Tibial nerve (tissue), 4 donors: ENCODE measurements at regions not wholly inside any gene's neighbourhood (a gene's known extent, or its start where the extent isn't known, plus 50 kb on each side); places are given as distances from the start of the nearest gene placed in this dataset.

Source experiments
- DNase-seq, 2 donors: peaks; one replicate each; pipeline ENCODE4 v3.0.0-alpha.2; 2019; ENCODE audit warnings: low spot score in 2 of 2
- H3K27ac ChIP-seq, 4 donors: fragments of 200-600 bp; sonication (generic) in 3 of 4; one replicate each; pipeline ENCODE4 v1.5.1; 2017 to 2019; ENCODE audit warnings: mild to moderate bottlenecking in 1 of 4
- H3K27me3 ChIP-seq, 2 donors: fragments of 200-600 bp; sonication (generic) in 1 of 2; one replicate each; pipeline versions ENCODE4 v1.5.1 to v1.6.0; 2017 to 2019
- H3K36me3 ChIP-seq, 3 donors: fragments of 200-600 bp; sonication (generic); one replicate each; pipeline ENCODE4 v1.5.1; 2018 to 2019
- H3K4me1 ChIP-seq, 4 donors: fragments of 200-600 bp; sonication (generic) in 3 of 4; one replicate each; pipeline ENCODE4 v1.5.1; 2017 to 2019
- H3K4me3 ChIP-seq, 4 donors: fragments of 200-600 bp; sonication (generic) in 3 of 4; one replicate each; pipeline ENCODE4 v1.5.1; 2017 to 2019; ENCODE audit warnings: mild to moderate bottlenecking in 1 of 4, moderate library complexity in 1 of 4
- H3K9me3 ChIP-seq, 4 donors: fragments of 200-600 bp; sonication (generic) in 3 of 4; one replicate each; pipeline ENCODE4 v1.5.1; 2017 to 2019
- EP300 ChIP-seq, 2 donors: sonication (generic); formaldehyde crosslinking; IDR thresholded peaks; one replicate each; pipeline ENCODE4 v1.6.1; 2017; ENCODE audit warnings: antibody characterized with exemption in 2 of 2, mild to moderate bottlenecking in 1 of 2
- POLR2A ChIP-seq, 2 donors: fragments of 450-650 bp; IDR thresholded peaks; one replicate each; pipeline ENCODE4 v1.6.1; 2017; ENCODE audit warnings: antibody characterized with exemption in 2 of 2, mild to moderate bottlenecking in 2 of 2, moderate library complexity in 2 of 2
- WGBS, 2 donors: methylation state at CpG; one replicate each; pipeline ENCODE4 v1.1.5; 2018; 5-methylcytosine and 5-hydroxymethylcytosine counted together
- TF ChIP-seq, protein P1 (sequence below), 5 experiments: fragments of 200-600 bp in 3 of 5; fragments of 450-650 bp in 2 of 5; sonication (generic) in 3 of 5; IDR thresholded peaks; one replicate each; pipeline ENCODE4 v1.5.1; 2016 to 2019; ENCODE audit warnings: antibody characterized with exemption in 5 of 5, mild to moderate bottlenecking in 3 of 5, moderate library complexity in 2 of 5

GRCh38 chr3:194953291-194953690, 267.6 kb downstream of the FAM43A start:
- WGBS, 2 donors = 71 to 72% methylated on average over 5 of the region's 5 CpGs
- TF ChIP-seq POLR2A (IDR thresholded peaks at IDR 0.05) = no peak
- TF ChIP-seq EP300 (IDR thresholded peaks at IDR 0.05) = no peak
- TF ChIP-seq, protein P1, sequence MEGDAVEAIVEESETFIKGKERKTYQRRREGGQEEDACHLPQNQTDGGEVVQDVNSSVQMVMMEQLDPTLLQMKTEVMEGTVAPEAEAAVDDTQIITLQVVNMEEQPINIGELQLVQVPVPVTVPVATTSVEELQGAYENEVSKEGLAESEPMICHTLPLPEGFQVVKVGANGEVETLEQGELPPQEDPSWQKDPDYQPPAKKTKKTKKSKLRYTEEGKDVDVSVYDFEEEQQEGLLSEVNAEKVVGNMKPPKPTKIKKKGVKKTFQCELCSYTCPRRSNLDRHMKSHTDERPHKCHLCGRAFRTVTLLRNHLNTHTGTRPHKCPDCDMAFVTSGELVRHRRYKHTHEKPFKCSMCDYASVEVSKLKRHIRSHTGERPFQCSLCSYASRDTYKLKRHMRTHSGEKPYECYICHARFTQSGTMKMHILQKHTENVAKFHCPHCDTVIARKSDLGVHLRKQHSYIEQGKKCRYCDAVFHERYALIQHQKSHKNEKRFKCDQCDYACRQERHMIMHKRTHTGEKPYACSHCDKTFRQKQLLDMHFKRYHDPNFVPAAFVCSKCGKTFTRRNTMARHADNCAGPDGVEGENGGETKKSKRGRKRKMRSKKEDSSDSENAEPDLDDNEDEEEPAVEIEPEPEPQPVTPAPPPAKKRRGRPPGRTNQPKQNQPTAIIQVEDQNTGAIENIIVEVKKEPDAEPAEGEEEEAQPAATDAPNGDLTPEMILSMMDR (IDR thresholded peaks at IDR 0.05) = no peak
- no peaks in the 10 kb centered on the region for H3K27me3 ChIP-seq
- no peak overlapping the region for H3K27ac ChIP-seq
- peaks cover 0 to 9% (median 0%) of the 10 kb centered on the region in 4 donors for H3K9me3 ChIP-seq
- no peaks in the 10 kb centered on the region for H3K36me3 ChIP-seq
- H3K4me3 ChIP-seq = no peak overlapping the region
- peaks cover 0 to 14% (median 0%) of the 10 kb centered on the region in 4 donors for H3K4me1 ChIP-seq
- no peak for DNase-seq

DNA sequence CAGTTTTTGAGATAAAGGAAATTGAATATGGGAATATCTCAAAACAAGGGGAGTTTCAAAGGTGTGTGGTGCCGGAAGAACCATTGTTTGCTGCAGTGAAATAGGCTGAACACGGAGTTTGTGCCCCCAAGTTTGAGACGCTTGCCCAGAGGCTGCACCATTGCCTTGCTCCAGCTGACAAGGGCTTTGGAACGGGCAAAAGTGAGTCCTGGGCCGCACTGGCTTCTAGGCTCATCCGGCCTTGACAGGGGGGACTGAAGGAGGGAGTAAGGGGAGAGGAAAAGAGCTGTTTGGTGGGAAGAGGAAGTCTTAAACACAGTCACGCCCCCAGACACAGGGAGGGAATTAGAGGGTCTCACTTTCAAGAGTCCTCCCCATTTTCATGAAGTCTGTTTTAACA, 269.9 kb downstream of the FAM43A start:
- Histone ChIP-seq H3K27me3 (no peaks in the 10 kb centered on the region), H3K4me3 (no peak overlapping the region), H3K27ac (no peak overlapping the region), H3K4me1 (peaks cover 0 to 14% (median 0%) of the 10 kb centered on the region in 4 donors), H3K9me3 (no peaks in the 10 kb centered on the region), H3K36me3 (no peaks in the 10 kb centered on the region)
- TF ChIP-seq EP300 (IDR thresholded peaks at IDR 0.05) (no peak), POLR2A (IDR thresholded peaks at IDR 0.05) (no peak)
- TF ChIP-seq, protein P1 (IDR thresholded peaks at IDR 0.05) = no peak
- DNase-seq = no peak
- 81 to 86% methylated on average over 7 of the region's 7 CpGs for WGBS, 2 donors

- H3K9me3 ChIP-seq = no peaks in the 10 kb centered on the region
- H3K36me3 ChIP-seq = no peaks in the 10 kb centered on the region
- no peak for DNase-seq
- 83% methylated on average over 20 of the region's 20 CpGs for WGBS, 2 donors
- no peaks in the 10 kb centered on the region for H3K27me3 ChIP-seq
- H3K27ac ChIP-seq = no peak overlapping the region
- H3K4me3 ChIP-seq = no peak overlapping the region
- TF ChIP-seq EP300 (IDR thresholded peaks at IDR 0.05) = no peak
- TF ChIP-seq, protein P1 (IDR thresholded peaks at IDR 0.05) = no peak
- no peak for TF ChIP-seq POLR2A (IDR thresholded peaks at IDR 0.05)
- peaks cover 0 to 14% (median 0%) of the 10 kb centered on the region in 4 donors for H3K4me1 ChIP-seq
Observed at GRCh38 chr3:194955979-194956696, 270.5 kb downstream of the FAM43A start.

GRCh38 chr3:194956697-194957396, 271.2 kb downstream of the FAM43A start:
- H3K36me3 ChIP-seq = no peaks in the 10 kb centered on the region
- TF ChIP-seq POLR2A (IDR thresholded peaks at IDR 0.05) (no peak), EP300 (IDR thresholded peaks at IDR 0.05) (no peak)
- TF ChIP-seq, protein P1 (IDR thresholded peaks at IDR 0.05) = no peak
- no peaks in the 10 kb centered on the region for H3K9me3 ChIP-seq
- no peak overlapping the region for H3K4me3 ChIP-seq
- peaks cover 0 to 14% (median 0%) of the 10 kb centered on the region in 4 donors for H3K4me1 ChIP-seq
- WGBS, 2 donors = 79 to 82% methylated on average over 17 of the region's 17 CpGs
- H3K27ac ChIP-seq = no peak overlapping the region
- peak in 1 of 2 donors; percentile 30 for DNase-seq
- H3K27me3 ChIP-seq = no peaks in the 10 kb centered on the region

GRCh38 chr3:194957743-194958240, 272.1 kb downstream of the FAM43A start:
- Histone ChIP-seq H3K36me3 (no peaks in the 10 kb centered on the region), H3K4me3 (no peak overlapping the region), H3K27ac (no peak overlapping the region), H3K9me3 (no peaks in the 10 kb centered on the region), H3K27me3 (no peaks in the 10 kb centered on the region), H3K4me1 (peaks cover 0 to 6% (median 0%) of the 10 kb centered on the region in 4 donors)
- TF ChIP-seq, protein P1 (IDR thresholded peaks at IDR 0.05) = no peak
- TF ChIP-seq POLR2A (IDR thresholded peaks at IDR 0.05) = no peak
- TF ChIP-seq EP300 (IDR thresholded peaks at IDR 0.05) = no peak
- 73 to 86% methylated on average over 7 of the region's 7 CpGs for WGBS, 2 donors
- no peak for DNase-seq
